Osteoblast (primary cell): ENCODE measurements at regions not wholly inside any gene's neighbourhood (a gene's known extent, or its start where the extent isn't known, plus 50 kb on each side); places are given as distances from the start of the nearest gene placed in this dataset.

Experiments
- DNase-seq: peaks from one replicate; pipeline ENCODE4 v3.0.0; 2011; ENCODE audit warnings: low spot score, mixed read lengths; ENCODE audit not compliant: insufficient read length; ENCODE audit errors: missing footprints
- H2AFZ ChIP-seq: 2 replicates; pipeline ENCODE4 v1.6.0; 2011; ENCODE audit warnings: mild to moderate bottlenecking, low read length
- H3K27ac ChIP-seq: 2 replicates; pipeline ENCODE4 v1.5.1; 2011; ENCODE audit warnings: mild to moderate bottlenecking, low read depth, low read length, moderate library complexity
- H3K27me3 ChIP-seq: 2 replicates; pipeline ENCODE4 v1.6.0; 2012; ENCODE audit warnings: mild to moderate bottlenecking, control low read depth, inconsistent platforms, low read length, moderate library complexity; ENCODE audit not compliant: insufficient read depth
- H3K36me3 ChIP-seq: 2 replicates; pipeline ENCODE4 v1.5.1; 2011; ENCODE audit warnings: mild to moderate bottlenecking, low read length, control low read depth, moderate library complexity; ENCODE audit not compliant: insufficient read depth
- H3K4me1 ChIP-seq: 2 replicates; pipeline ENCODE4 v1.5.1; 2011; ENCODE audit warnings: mild to moderate bottlenecking, low read length, control low read depth, moderate library complexity; ENCODE audit not compliant: insufficient read depth
- H3K4me2 ChIP-seq: 2 replicates; pipeline ENCODE4 v1.6.0; 2011; ENCODE audit warnings: mild to moderate bottlenecking, low read length; ENCODE audit not compliant: insufficient read depth
- H3K4me3 ChIP-seq: fragments of 200-600 bp; sonication (generic); 3 replicates; pipeline ENCODE4 v1.5.1; 2012; ENCODE audit warnings: mild to moderate bottlenecking, low read length, inconsistent platforms; ENCODE audit not compliant: insufficient read depth
- H3K79me2 ChIP-seq: 2 replicates; pipeline ENCODE4 v1.6.0; 2012; ENCODE audit warnings: mild to moderate bottlenecking, low read length, control low read depth, inconsistent platforms; ENCODE audit not compliant: insufficient read depth
- H3K9me3 ChIP-seq: 2 replicates; pipeline ENCODE4 v1.5.1; 2011; ENCODE audit warnings: low read depth, low read length, control low read depth
- H4K20me1 ChIP-seq: 2 replicates; pipeline ENCODE4 v1.6.0; 2012; ENCODE audit warnings: mild to moderate bottlenecking, low read length, control low read depth; ENCODE audit not compliant: insufficient read depth
- CTCF ChIP-seq: IDR thresholded peaks from 2 replicates; pipeline ENCODE4 v1.5.1; 2011; ENCODE audit warnings: mild to moderate bottlenecking, low read depth, low read length, moderate library complexity; ENCODE audit errors: extremely low read depth

DNA sequence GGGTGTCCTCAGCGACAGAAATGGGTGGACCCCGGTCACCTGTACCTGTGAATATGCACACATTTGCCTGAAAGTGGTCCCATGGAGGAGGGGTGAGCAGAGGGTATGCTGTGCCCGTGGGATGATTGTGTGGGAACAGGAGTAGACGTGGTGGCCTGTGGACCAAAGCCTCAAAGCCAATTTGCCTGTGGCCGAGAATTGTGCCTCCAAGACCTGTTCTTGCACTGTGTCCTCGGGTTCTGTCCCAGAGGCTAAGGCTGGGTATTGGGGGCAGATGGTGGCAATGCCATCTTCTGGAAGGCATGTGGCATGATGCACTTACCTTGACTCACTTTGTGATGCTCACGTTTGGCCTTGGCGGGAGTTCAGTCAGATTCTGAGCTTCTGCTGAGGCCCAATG, 351.0 kb downstream of the TCERG1L start:
- Histone ChIP-seq H3K9me3 (no peaks in the 10 kb centered on the region), H3K4me2 (no peak overlapping the region), H3K4me3 (no peak overlapping the region), H4K20me1 (no peaks in the 10 kb centered on the region), H2AFZ (no peak overlapping the region), H3K36me3 (no peaks in the 10 kb centered on the region), H3K27ac (no peak overlapping the region), H3K27me3 (no peaks in the 10 kb centered on the region), H3K79me2 (no peaks in the 10 kb centered on the region), H3K4me1 (no peaks in the 10 kb centered on the region)
- no peak for DNase-seq
- TF ChIP-seq CTCF = no peak

- Histone ChIP-seq H3K79me2 (no peaks in the 10 kb centered on the region), H3K4me1 (no peaks in the 10 kb centered on the region), H3K9me3 (no peaks in the 10 kb centered on the region), H3K27ac (no peak overlapping the region), H3K27me3 (no peaks in the 10 kb centered on the region), H4K20me1 (no peaks in the 10 kb centered on the region), H2AFZ (no peak overlapping the region), H3K4me2 (no peak overlapping the region), H3K4me3 (no peak overlapping the region), H3K36me3 (no peaks in the 10 kb centered on the region)
- no peak for TF ChIP-seq CTCF
- no peak for DNase-seq
Observed at GRCh38 chr10:130961506-130962239, 349.8 kb downstream of the TCERG1L start.

DNA sequence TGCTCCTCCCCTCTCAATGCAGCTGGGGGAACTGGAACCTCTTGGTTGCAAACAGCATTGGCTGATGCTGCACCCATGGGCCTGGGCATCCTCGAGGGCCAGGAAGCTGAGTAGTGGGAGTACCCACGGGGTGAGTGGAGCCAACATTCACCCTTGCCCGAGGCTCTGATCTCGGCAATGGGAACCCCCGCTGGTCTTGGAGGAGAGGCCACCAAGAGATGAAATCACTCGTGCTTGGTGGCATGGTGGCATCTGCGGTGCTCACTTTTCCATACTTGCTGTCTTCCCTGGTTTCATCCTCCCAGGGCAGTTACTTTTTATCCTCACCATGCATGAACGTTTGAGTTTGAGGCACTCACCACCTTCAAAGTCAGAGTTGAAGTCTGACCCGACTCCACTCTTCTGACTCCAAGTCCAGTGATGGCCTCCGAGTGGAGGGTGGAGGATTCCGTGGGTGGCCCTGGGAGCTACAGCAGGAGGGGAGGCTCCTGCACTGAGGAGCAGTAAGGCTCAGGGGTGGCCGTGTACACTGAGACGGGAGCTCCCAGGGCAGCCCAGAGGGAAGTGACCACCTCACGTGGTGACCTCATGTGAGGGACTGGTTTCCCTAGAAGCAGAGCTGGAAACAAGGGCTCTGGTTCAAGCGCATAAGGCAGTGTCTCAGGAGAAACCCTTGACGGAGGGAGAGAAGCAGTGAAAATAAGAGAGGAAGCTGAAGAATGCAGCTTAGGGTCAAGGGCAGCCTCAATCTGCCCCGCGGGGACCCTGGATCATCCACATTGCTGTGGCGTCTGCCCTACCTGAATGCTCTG, 349.1 kb downstream of the TCERG1L start:
- no peaks in the 10 kb centered on the region for H3K9me3 ChIP-seq
- no peak overlapping the region for H3K4me2 ChIP-seq
- no peaks in the 10 kb centered on the region for H3K4me1 ChIP-seq
- H3K79me2 ChIP-seq = no peaks in the 10 kb centered on the region
- no peak for TF ChIP-seq CTCF
- H4K20me1 ChIP-seq = no peaks in the 10 kb centered on the region
- H3K4me3 ChIP-seq = no peak overlapping the region
- no peak overlapping the region for H2AFZ ChIP-seq
- H3K27me3 ChIP-seq = no peaks in the 10 kb centered on the region
- no peaks in the 10 kb centered on the region for H3K36me3 ChIP-seq
- DNase-seq = no peak
- no peak overlapping the region for H3K27ac ChIP-seq

DNA sequence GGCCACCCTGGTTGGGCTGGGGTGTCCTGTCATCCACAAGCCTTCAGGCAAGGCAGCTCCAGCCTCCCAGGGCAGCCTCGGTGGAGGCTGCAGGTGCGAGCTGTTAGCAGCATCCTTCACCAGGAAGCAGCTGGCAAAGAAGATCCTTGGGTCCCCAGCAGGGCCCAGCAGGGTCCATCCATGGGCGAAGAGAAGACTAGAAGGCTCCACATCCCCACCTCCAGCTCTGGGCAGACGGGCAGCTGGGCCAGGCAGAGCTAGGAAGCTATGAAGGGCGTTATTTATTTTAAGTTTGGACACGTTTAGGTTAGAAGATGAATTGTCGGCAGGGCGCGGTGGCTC, 348.5 kb downstream of the TCERG1L start:
- H3K36me3 ChIP-seq = no peaks in the 10 kb centered on the region
- TF ChIP-seq CTCF = no peak
- no peak for DNase-seq
- H3K9me3 ChIP-seq = no peaks in the 10 kb centered on the region
- no peaks in the 10 kb centered on the region for H3K79me2 ChIP-seq
- no peak overlapping the region for H3K27ac ChIP-seq
- no peaks in the 10 kb centered on the region for H4K20me1 ChIP-seq
- H3K4me3 ChIP-seq = no peak overlapping the region
- no peak overlapping the region for H2AFZ ChIP-seq
- no peaks in the 10 kb centered on the region for H3K27me3 ChIP-seq
- no peak overlapping the region for H3K4me2 ChIP-seq
- H3K4me1 ChIP-seq = no peaks in the 10 kb centered on the region
